Loucy (cell line): ENCODE measurements at regions not wholly inside any gene's neighbourhood (a gene's known extent, or its start where the extent isn't known, plus 50 kb on each side); places are given as distances from the start of the nearest gene placed in this dataset.

Experiments used
- H2AFZ ChIP-seq: fragments of 200-600 bp; sonication (generic); 2 replicates; pipeline ENCODE4 v1.6.0; 2016; ENCODE audit warnings: antibody characterized with exemption, mild to moderate bottlenecking, low read length, moderate library complexity
- H3F3A ChIP-seq: fragments of 200-600 bp; 2 replicates; pipeline ENCODE4 v1.6.0; 2016; ENCODE audit warnings: antibody characterized with exemption, low read depth, mild to moderate bottlenecking
- H3K27me3 ChIP-seq: fragments of 200-600 bp; sonication (generic); 2 replicates; pipeline ENCODE4 v1.6.1; 2014; ENCODE audit warnings: low read length, mild to moderate bottlenecking; ENCODE audit not compliant: insufficient read depth, poor library complexity, severe bottlenecking
- H3K36me3 ChIP-seq: fragments of 200-600 bp; sonication (generic); 2 replicates; pipeline ENCODE4 v1.6.1; 2016; ENCODE audit warnings: low read length; ENCODE audit not compliant: insufficient read depth
- H3K4me1 ChIP-seq: fragments of 200-600 bp; sonication (generic); 2 replicates; pipeline ENCODE4 v1.5.1; 2014; ENCODE audit warnings: low read length, mild to moderate bottlenecking; ENCODE audit not compliant: insufficient read depth, poor library complexity, severe bottlenecking
- H3K4me2 ChIP-seq: fragments of 200-600 bp; sonication (generic); 2 replicates; pipeline ENCODE4 v1.6.0; 2014; ENCODE audit warnings: antibody characterized with exemption, low read length, low read depth, mild to moderate bottlenecking; ENCODE audit not compliant: poor library complexity, severe bottlenecking
- H3K4me3 ChIP-seq: fragments of 200-600 bp; sonication (generic); 2 replicates; pipeline ENCODE4 v1.5.1; 2014; ENCODE audit warnings: low read length, mild to moderate bottlenecking, mixed read lengths; ENCODE audit not compliant: poor library complexity, severe bottlenecking
- H3K79me2 ChIP-seq: fragments of 200-600 bp; sonication (generic); 2 replicates; pipeline ENCODE4 v1.6.1; 2014; ENCODE audit warnings: low read length; ENCODE audit not compliant: insufficient read depth
- H3K9ac ChIP-seq: fragments of 200-600 bp; sonication (generic); 2 replicates; pipeline ENCODE4 v1.6.0; 2014; ENCODE audit warnings: mild to moderate bottlenecking, low read depth, low read length, moderate library complexity; ENCODE audit not compliant: poor library complexity, severe bottlenecking
- H3K9me2 ChIP-seq: fragments of 200-600 bp; sonication (generic); replicated peaks from 2 replicates; pipeline ENCODE4 v1.6.1; 2016; ENCODE audit warnings: low read depth, low read length, mixed read lengths
- H3K9me3 ChIP-seq: fragments of 200-600 bp; sonication (generic); 2 replicates; pipeline ENCODE4 v1.6.1; 2014; ENCODE audit warnings: mild to moderate bottlenecking, antibody characterized with exemption, low read length, low read depth; ENCODE audit not compliant: insufficient read depth
- H4K20me1 ChIP-seq: fragments of 200-600 bp; sonication (generic); 2 replicates; pipeline ENCODE4 v1.6.0; 2014; ENCODE audit warnings: antibody characterized with exemption, low read length, mild to moderate bottlenecking; ENCODE audit not compliant: insufficient read depth, poor library complexity, severe bottlenecking
- CTCF ChIP-seq: fragments of 200-600 bp; sonication (generic); conservative IDR thresholded peaks from 2 replicates; pipeline ENCODE4 v1.5.1; 2014; ENCODE audit warnings: mild to moderate bottlenecking, antibody characterized with exemption, low read length
- EZH2phosphoT487 ChIP-seq: fragments of 200-600 bp; IDR thresholded peaks from 2 replicates; pipeline ENCODE4 v1.6.1; 2018; ENCODE audit warnings: antibody characterized with exemption, mild to moderate bottlenecking, moderate library complexity, borderline replicate concordance

GRCh38 chr18:46373791-46374190, 269.6 kb downstream of the HAUS1 start:
- Histone ChIP-seq H3K36me3 (no peaks in the 10 kb centered on the region), H3K4me3 (no peak overlapping the region)

GRCh38 chr18:46374850-46375249, 270.7 kb downstream of the HAUS1 start:
- no peaks in the 10 kb centered on the region for H3K27me3 ChIP-seq

More at GRCh38 chr18:46373791-46374190, 269.6 kb downstream of the HAUS1 start:
- Histone ChIP-seq H3K79me2 (no peaks in the 10 kb centered on the region), H3K9me2 (no peaks in the 10 kb centered on the region), H3K4me2 (no peak overlapping the region), H3K9me3 (no peaks in the 10 kb centered on the region), H2AFZ (no peak overlapping the region), H3F3A (no peaks in the 10 kb centered on the region), H3K9ac (no peak overlapping the region), H3K4me1 (no peaks in the 10 kb centered on the region), H3K27me3 (no peaks in the 10 kb centered on the region), H4K20me1 (no peaks in the 10 kb centered on the region)
- TF ChIP-seq CTCF = no peak
- TF ChIP-seq EZH2phosphoT487 = no peak

GRCh38 chr18:46377557-46377956, 273.4 kb downstream of the HAUS1 start:
- no peak overlapping the region for H3K4me2 ChIP-seq
- no peaks in the 10 kb centered on the region for H3K27me3 ChIP-seq
- no peaks in the 10 kb centered on the region for H3K9me2 ChIP-seq
- H3K9me3 ChIP-seq = no peaks in the 10 kb centered on the region
- no peaks in the 10 kb centered on the region for H3F3A ChIP-seq
- H3K79me2 ChIP-seq = no peaks in the 10 kb centered on the region
- H2AFZ ChIP-seq = no peak overlapping the region
- H3K4me1 ChIP-seq = no peaks in the 10 kb centered on the region
- no peak overlapping the region for H3K4me3 ChIP-seq
- H3K36me3 ChIP-seq = no peaks in the 10 kb centered on the region
- H4K20me1 ChIP-seq = no peaks in the 10 kb centered on the region
- H3K9ac ChIP-seq = no peak overlapping the region
- TF ChIP-seq EZH2phosphoT487 = no peak
- TF ChIP-seq CTCF = no peak

More at GRCh38 chr18:46374850-46375249, 270.7 kb downstream of the HAUS1 start:
- no peaks in the 10 kb centered on the region for H3K79me2 ChIP-seq
- H3K9me3 ChIP-seq = no peaks in the 10 kb centered on the region
- no peak overlapping the region for H2AFZ ChIP-seq
- H3K4me3 ChIP-seq = no peak overlapping the region
- H3K9me2 ChIP-seq = no peaks in the 10 kb centered on the region
- no peak for TF ChIP-seq CTCF
- no peak for TF ChIP-seq EZH2phosphoT487
- no peak overlapping the region for H3K4me2 ChIP-seq
- no peaks in the 10 kb centered on the region for H4K20me1 ChIP-seq
- no peaks in the 10 kb centered on the region for H3K36me3 ChIP-seq
- no peak overlapping the region for H3K9ac ChIP-seq
- no peaks in the 10 kb centered on the region for H3F3A ChIP-seq
- H3K4me1 ChIP-seq = no peaks in the 10 kb centered on the region
